DMS114 treated with DMSO at 0.1 percent for 48 hours (cell line): ENCODE measurements at regions not wholly inside any gene's neighbourhood (a gene's known extent, or its start where the extent isn't known, plus 50 kb on each side); places are given as distances from the start of the nearest gene placed in this dataset.
"Not testable (repeated sequence)": the region's sequence is repeated elsewhere in the genome, so short reads cannot be mapped to it uniquely, and the experiment has no call there.

Experiments
- DNase-seq: peaks from one replicate; lab custom pipeline; 2025; ENCODE audit not compliant: unreplicated experiment; lab: John Stamatoyannopoulos, UW

GRCh38 chr13:81020010-81020409 lies 679.1 kb upstream of the SPRY2 start:
- DNase-seq, result no peak

GRCh38 chr13:81018936-81019335 lies 678.0 kb upstream of the SPRY2 start:
- DNase-seq, result no peak

- peak; percentile 28 for DNase-seq
Observed at GRCh38 chr13:81017513-81018152, 676.7 kb upstream of the SPRY2 start.

- no peak for DNase-seq
Observed at GRCh38 chr13:81012031-81012430, 671.1 kb upstream of the SPRY2 start.

- no peak for DNase-seq
Observed at GRCh38 chr13:81001828-81002385, 661.0 kb upstream of the SPRY2 start.

- DNase-seq, result not testable (repeated sequence)
Observed at GRCh38 chr13:80998603-80999002, 657.7 kb upstream of the SPRY2 start.

GRCh38 chr13:80989747-80990146 lies 648.8 kb upstream of the SPRY2 start:
- no peak for DNase-seq

GRCh38 chr13:80989241-80989640 lies 648.3 kb upstream of the SPRY2 start:
- DNase-seq, result no peak

- DNase-seq, result no peak
Observed at GRCh38 chr13:80988391-80989151, 647.6 kb upstream of the SPRY2 start.

- DNase-seq, result peak; percentile 47
Observed at GRCh38 chr13:80979035-80979641, 638.2 kb upstream of the SPRY2 start.

GRCh38 chr13:80977168-80977567 lies 636.2 kb upstream of the SPRY2 start:
- no peak for DNase-seq

GRCh38 chr13:80975903-80976302 lies 635.0 kb upstream of the SPRY2 start:
- no peak for DNase-seq

GRCh38 chr13:80973721-80974120 lies 632.8 kb upstream of the SPRY2 start:
- DNase-seq, result no peak

GRCh38 chr13:80972857-80973478 lies 632.0 kb upstream of the SPRY2 start:
- DNase-seq, result no peak

- no peak for DNase-seq
Observed at GRCh38 chr13:80965097-80965496, 624.2 kb upstream of the SPRY2 start.

- DNase-seq, result no peak
Observed at GRCh38 chr13:80962855-80963254, 621.9 kb upstream of the SPRY2 start.

- DNase-seq, result no peak
Observed at GRCh38 chr13:80962173-80962572, 621.2 kb upstream of the SPRY2 start.

GRCh38 chr13:80957019-80957655 lies 616.2 kb upstream of the SPRY2 start:
- no peak for DNase-seq

GRCh38 chr13:80955501-80955900 lies 614.6 kb upstream of the SPRY2 start:
- DNase-seq, result no peak

- DNase-seq, result no peak
Observed at GRCh38 chr13:80952158-80952557, 611.2 kb upstream of the SPRY2 start.
